Erythroblast (primary cell): ENCODE measurements at regions not wholly inside any gene's neighbourhood (a gene's known extent, or its start where the extent isn't known, plus 50 kb on each side); places are given as distances from the start of the nearest gene placed in this dataset.

Experiments
- GATA1 ChIP-seq: IDR thresholded peaks from 2 replicates; pipeline ENCODE4 v1.6.1; 2011; ENCODE audit warnings: low read depth, mild to moderate bottlenecking, control low read depth, low read length, moderate library complexity
- POLR2A ChIP-seq: IDR thresholded peaks from 2 replicates; pipeline ENCODE4 v1.6.1; 2011; ENCODE audit warnings: mild to moderate bottlenecking, low read length

- TF ChIP-seq POLR2A (no peak), GATA1 (no peak)
These were observed 68.3 kb upstream of the PPM1B start for GRCh38 chr2:44100351-44100750.
